GM23338 (cell line): ENCODE measurements at regions not wholly inside any gene's neighbourhood (a gene's known extent, or its start where the extent isn't known, plus 50 kb on each side); places are given as distances from the start of the nearest gene placed in this dataset.

Source experiments
- ATAC-seq: fragments of 200-7000 bp; cut with Tn5 transposase; 3 replicates; pipeline ENCODE4 v1.9.1; 2020
- DNase-seq: peaks from one replicate; pipeline ENCODE4 v3.0.0-alpha.2; 2015; ENCODE audit warnings: low spot score
- H2AFZ ChIP-seq: fragments of 200-600 bp; sonication (generic); 2 replicates; pipeline ENCODE4 v1.8.0; 2016; ENCODE audit warnings: antibody characterized with exemption, mild to moderate bottlenecking, moderate library complexity
- H3F3A ChIP-seq: fragments of 200-600 bp; sonication (generic); replicated peaks from 2 replicates; pipeline ENCODE4 v1.8.0; 2017; ENCODE audit warnings: antibody characterized with exemption, mixed run types, low read depth
- H3K27ac ChIP-seq: fragments of 200-600 bp; sonication (generic); 2 replicates; pipeline ENCODE4 v1.6.1; 2016; ENCODE audit warnings: low read depth
- H3K27me3 ChIP-seq: fragments of 200-600 bp; sonication (generic); 2 replicates; pipeline ENCODE4 v1.8.0; 2016; ENCODE audit warnings: mild to moderate bottlenecking, mixed run types, moderate library complexity; ENCODE audit not compliant: insufficient read depth
- H3K36me3 ChIP-seq: fragments of 200-600 bp; sonication (generic); 2 replicates; pipeline ENCODE4 v1.8.0; 2016; ENCODE audit warnings: mild to moderate bottlenecking; ENCODE audit not compliant: insufficient read depth
- H3K4me1 ChIP-seq: fragments of 200-600 bp; sonication (generic); 2 replicates; pipeline ENCODE4 v1.8.0; 2016; ENCODE audit warnings: mild to moderate bottlenecking, moderate library complexity; ENCODE audit not compliant: insufficient read depth
- H3K4me2 ChIP-seq: fragments of 200-600 bp; sonication (generic); 2 replicates; pipeline ENCODE4 v1.7.1; 2017; ENCODE audit warnings: mixed run types
- H3K4me3 ChIP-seq: fragments of 200-600 bp; sonication (generic); 2 replicates; pipeline ENCODE4 v1.6.1; 2016; ENCODE audit warnings: mixed run types
- H3K79me2 ChIP-seq: fragments of 200-600 bp; sonication (generic); replicated peaks from 2 replicates; pipeline ENCODE4 v1.8.0; 2017; ENCODE audit warnings: mild to moderate bottlenecking; ENCODE audit not compliant: insufficient read depth
- H3K9me2 ChIP-seq: fragments of 200-600 bp; sonication (generic); 2 replicates; pipeline ENCODE4 v1.8.0; 2017; ENCODE audit not compliant: insufficient read depth
- H4K20me1 ChIP-seq: fragments of 200-600 bp; sonication (generic); replicated peaks from 2 replicates; pipeline ENCODE4 v1.8.0; 2017; ENCODE audit warnings: mild to moderate bottlenecking; ENCODE audit not compliant: insufficient read depth
- H3K27ac Mint-ChIP-seq: 2 replicates; pipeline ENCODE4 v1.8.0; 2020; ENCODE audit warnings: inconsistent platforms, mild to moderate bottlenecking, moderate library complexity, mixed read lengths
- H3K27me3 Mint-ChIP-seq: 3 replicates; pipeline ENCODE4 v1.8.0; 2022; ENCODE audit warnings: low read depth, mild to moderate bottlenecking, moderate library complexity, mixed read lengths, inconsistent platforms; ENCODE audit not compliant: insufficient read depth, poor library complexity
- H3K36me3 Mint-ChIP-seq: 3 replicates; pipeline ENCODE4 v1.8.0; 2021; ENCODE audit warnings: low read depth, mild to moderate bottlenecking, inconsistent platforms, moderate library complexity, mixed read lengths
- H3K4me1 Mint-ChIP-seq: 3 replicates; pipeline ENCODE4 v1.8.0; 2020; ENCODE audit warnings: mild to moderate bottlenecking, inconsistent platforms, mixed read lengths
- H3K4me3 Mint-ChIP-seq: 3 replicates; pipeline ENCODE4 v1.8.0; 2021; ENCODE audit warnings: moderate library complexity, mild to moderate bottlenecking, inconsistent platforms, mixed read lengths
- H3K9me3 Mint-ChIP-seq: 3 replicates; pipeline ENCODE4 v1.8.0; 2020; ENCODE audit warnings: moderate library complexity, mild to moderate bottlenecking, inconsistent platforms, mixed read lengths
- CREB1 ChIP-seq: fragments of 250-450 bp; sonication (Bioruptor Pico); IDR thresholded peaks from 2 replicates; pipeline ENCODE4 v1.5.0; 2020; ENCODE audit warnings: low read depth, mild to moderate bottlenecking, moderate library complexity
- ETS1 ChIP-seq: IDR thresholded peaks from 2 replicates; pipeline ENCODE4 v1.6.1; 2016; ENCODE audit warnings: antibody characterized with exemption
- EZH2 ChIP-seq: fragments of 200-600 bp; sonication (generic); IDR thresholded peaks from one replicate; pipeline ENCODE4 v1.8.0; 2017; ENCODE audit warnings: antibody characterized with exemption, mild to moderate bottlenecking, low read depth; ENCODE audit not compliant: unreplicated experiment
- EZH2phosphoT487 ChIP-seq: fragments of 200-600 bp; sonication (generic); IDR thresholded peaks from one replicate; pipeline ENCODE4 v1.8.1; 2018; ENCODE audit warnings: antibody characterized with exemption; ENCODE audit not compliant: unreplicated experiment
- JUNB ChIP-seq: IDR thresholded peaks from one replicate; pipeline ENCODE4 v1.6.1; 2016; ENCODE audit warnings: antibody characterized with exemption; ENCODE audit not compliant: unreplicated experiment
- ZNF114 ChIP-seq: fragments of 250-450 bp; sonication (Bioruptor Pico); IDR thresholded peaks from 2 replicates; pipeline ENCODE4 v1.5.0; 2020; ENCODE audit warnings: mild to moderate bottlenecking, moderate library complexity
- ZNF331 ChIP-seq: fragments of 250-450 bp; sonication (Bioruptor Pico); IDR thresholded peaks from 2 replicates; pipeline ENCODE4 v1.5.0; 2020; ENCODE audit warnings: low read depth, mild to moderate bottlenecking, moderate library complexity
- ZNF462 ChIP-seq: fragments of 250-450 bp; sonication (Bioruptor Pico); IDR thresholded peaks from 2 replicates; pipeline ENCODE4 v1.5.0; 2020; ENCODE audit warnings: mild to moderate bottlenecking, moderate library complexity

- no peak for TF ChIP-seq ZNF462 (CRISPR knock-in tag)
- no peak for TF ChIP-seq EZH2
These were observed 70.0 kb downstream of the C5orf15 start (continued) for GRCh38 chr5:133898440-133898839.

DNA sequence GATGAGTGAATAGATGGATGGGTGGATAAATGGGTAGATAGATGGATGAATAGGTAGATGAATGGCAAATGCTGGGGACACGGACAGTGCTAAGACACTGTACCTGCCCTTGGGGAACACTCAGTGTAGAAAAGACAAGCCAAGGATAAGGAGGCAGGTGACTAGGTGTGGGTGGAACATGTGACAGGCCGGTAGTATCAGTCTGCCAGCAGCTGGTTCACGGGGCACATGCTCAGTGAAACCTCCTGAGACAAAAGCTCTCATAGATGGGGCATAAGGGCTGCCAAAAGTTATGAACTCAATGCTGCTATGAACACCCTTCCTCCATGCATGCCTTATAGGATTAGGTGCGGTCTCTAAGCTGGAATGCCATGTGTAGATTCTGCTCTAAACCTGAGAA, 71.0 kb downstream of the C5orf15 start:
- no peak for DNase-seq
- no peak overlapping the region for H3K4me3 ChIP-seq
- H3K4me1 Mint-ChIP-seq: no peaks in the 10 kb centered on the region
- no peak for TF ChIP-seq ZNF462 (CRISPR knock-in tag)
- TF ChIP-seq ZNF114 (CRISPR knock-in tag): no peak
- TF ChIP-seq EZH2: no peak
- no peak for TF ChIP-seq CREB1 (CRISPR knock-in tag)
- no peak for TF ChIP-seq JUNB
- TF ChIP-seq ZNF331 (CRISPR knock-in tag): no peak
- no peak for TF ChIP-seq ETS1
- TF ChIP-seq EZH2phosphoT487: no peak

More for the DNA sequence above, 71.0 kb downstream of the C5orf15 start:
- Histone ChIP-seq H3K27me3 (no peaks in the 10 kb centered on the region), H3F3A (no peaks in the 10 kb centered on the region), H3K27ac (no peak overlapping the region), H3K9me2 (no peaks in the 10 kb centered on the region), H2AFZ (no peak overlapping the region), H3K36me3 (no peaks in the 10 kb centered on the region), H3K4me1 (no peaks in the 10 kb centered on the region), H4K20me1 (no peaks in the 10 kb centered on the region), H3K79me2 (no peaks in the 10 kb centered on the region), H3K4me2 (no peak overlapping the region)
- ATAC-seq: no peak
- Mint-ChIP-seq H3K4me3 (no peak overlapping the region), H3K27ac (no peak overlapping the region), H3K9me3 (no peaks in the 10 kb centered on the region), H3K36me3 (no peaks in the 10 kb centered on the region), H3K27me3 (peaks cover 2% of the 10 kb centered on the region)
